HG03108 (cell line): ENCODE measurements at regions not wholly inside any gene's neighbourhood (a gene's known extent, or its start where the extent isn't known, plus 50 kb on each side); places are given as distances from the start of the nearest gene placed in this dataset.
"Not testable (repeated sequence)": the region's sequence is repeated elsewhere in the genome, so short reads cannot be mapped to it uniquely, and the experiment has no call there.

Experiments
- ATAC-seq: cut with Tn5 transposase; IDR thresholded peaks from one replicate; pipeline ENCODE4 v1.9.1; 2021; ENCODE audit warnings: moderate library complexity; ENCODE audit not compliant: unreplicated experiment

- ATAC-seq: no peak
Measured at GRCh38 chr4:100657187-100657586, 139.4 kb upstream of the EMCN start.

- ATAC-seq: no peak
Measured at GRCh38 chr4:100651499-100652175, 133.8 kb upstream of the EMCN start.

DNA sequence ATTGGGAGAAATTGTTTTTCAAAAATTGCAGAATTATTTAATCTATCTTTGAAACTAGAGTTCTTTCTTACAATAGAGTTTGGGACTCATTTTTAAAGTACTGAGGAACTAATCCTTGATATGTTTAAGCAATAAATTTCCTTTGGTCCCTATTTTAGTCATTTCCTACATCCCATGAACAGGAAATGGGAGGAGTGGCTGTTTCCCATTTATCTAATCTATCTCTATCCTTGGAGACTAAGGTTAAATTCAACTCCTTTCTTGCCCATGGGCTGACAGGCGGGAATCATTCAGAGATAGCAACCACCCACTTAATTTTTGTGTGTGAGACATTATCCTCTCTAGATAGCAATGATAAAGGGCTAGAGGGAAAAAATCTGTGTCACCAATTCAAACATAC lies 131.6 kb upstream of the EMCN start:
- no peak for ATAC-seq

- no peak for ATAC-seq
Measured at GRCh38 chr4:100644150-100644549, 126.3 kb upstream of the EMCN start.

DNA sequence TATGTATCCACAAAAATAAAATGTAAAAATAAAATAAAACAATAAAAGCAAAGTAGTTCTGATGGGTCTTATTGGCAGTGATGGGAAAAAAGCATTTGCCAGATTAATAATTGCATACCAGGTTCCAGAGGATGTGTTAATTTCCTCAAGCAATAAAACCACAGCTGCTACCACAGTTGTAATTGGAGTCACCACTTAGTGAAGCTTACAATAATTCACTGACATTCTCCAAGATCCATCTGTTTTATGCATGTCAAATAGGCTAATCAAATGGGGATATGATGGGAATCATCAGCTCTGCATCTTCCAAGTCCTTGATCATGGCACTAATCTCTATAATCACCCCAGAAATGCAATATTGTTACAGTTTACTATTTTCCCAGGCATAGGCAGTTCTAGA lies 123.5 kb upstream of the EMCN start:
- ATAC-seq: no peak

GRCh38 chr4:100635899-100636298 lies 118.1 kb upstream of the EMCN start:
- ATAC-seq: no peak

DNA sequence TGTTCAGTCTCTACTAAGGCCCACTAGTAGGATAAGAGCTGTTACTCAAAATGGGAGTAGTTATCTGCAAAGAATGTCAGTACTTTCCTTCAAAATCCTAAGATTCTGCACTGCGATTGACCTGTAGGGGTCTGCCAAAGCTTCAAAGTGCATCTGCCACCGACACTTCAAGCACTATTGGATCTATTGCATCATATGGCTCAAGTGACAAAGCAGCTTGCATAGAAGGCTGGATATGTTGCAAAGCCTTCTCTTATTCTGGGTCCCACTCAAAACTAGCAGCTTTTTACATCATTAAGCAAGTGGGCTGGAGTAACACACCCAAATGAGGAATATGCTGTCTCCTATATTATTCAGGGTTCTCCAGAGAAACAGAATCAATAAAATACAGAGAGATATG lies 115.4 kb upstream of the EMCN start:
- no peak for ATAC-seq

- no peak for ATAC-seq
Measured at GRCh38 chr4:100632163-100632562, 114.3 kb upstream of the EMCN start.

- ATAC-seq: no peak
Measured at GRCh38 chr4:100631281-100631968, 113.6 kb upstream of the EMCN start.

- no peak for ATAC-seq
Measured at GRCh38 chr4:100630341-100630740, 112.5 kb upstream of the EMCN start.

DNA sequence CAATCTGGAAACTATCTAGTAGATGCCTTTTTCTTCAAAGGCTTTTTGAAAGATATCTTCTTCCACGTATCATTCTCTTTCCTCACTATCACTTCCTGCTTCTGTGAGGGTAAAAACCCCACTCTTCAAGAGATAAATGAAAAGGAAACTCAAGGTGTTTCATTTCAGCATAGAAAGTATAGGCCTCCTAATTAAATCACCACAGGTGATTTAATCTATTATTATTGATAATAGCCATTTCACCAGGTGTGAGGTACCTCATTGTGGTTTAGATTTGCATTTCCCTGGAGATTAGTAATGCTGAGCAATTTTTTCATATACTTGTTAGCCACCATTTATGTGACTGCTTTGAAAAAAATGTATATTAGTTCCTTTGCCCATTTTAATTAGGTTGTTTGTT lies 92.0 kb upstream of the EMCN start:
- no peak for ATAC-seq

DNA sequence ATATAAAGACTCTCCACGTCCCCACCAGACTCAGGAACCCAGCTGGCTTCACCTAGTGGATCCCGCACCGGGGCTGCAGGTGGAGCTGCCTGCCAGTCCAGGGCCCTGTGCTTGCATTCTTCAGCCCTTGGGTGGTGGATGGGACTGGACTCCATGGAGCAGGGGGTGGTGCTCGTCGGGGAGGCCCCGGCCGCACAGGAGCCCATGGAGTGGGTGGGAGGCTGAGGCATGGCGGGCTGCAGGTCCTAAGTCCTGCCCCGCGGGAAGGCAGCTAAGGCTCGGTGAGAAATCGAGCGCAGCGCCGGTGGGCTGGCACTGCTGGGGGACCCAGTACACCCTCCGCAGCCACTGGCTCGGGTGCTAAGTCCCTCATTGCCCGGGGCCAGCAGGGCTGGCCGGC lies 90.8 kb upstream of the EMCN start:
- ATAC-seq: not testable (repeated sequence)

DNA sequence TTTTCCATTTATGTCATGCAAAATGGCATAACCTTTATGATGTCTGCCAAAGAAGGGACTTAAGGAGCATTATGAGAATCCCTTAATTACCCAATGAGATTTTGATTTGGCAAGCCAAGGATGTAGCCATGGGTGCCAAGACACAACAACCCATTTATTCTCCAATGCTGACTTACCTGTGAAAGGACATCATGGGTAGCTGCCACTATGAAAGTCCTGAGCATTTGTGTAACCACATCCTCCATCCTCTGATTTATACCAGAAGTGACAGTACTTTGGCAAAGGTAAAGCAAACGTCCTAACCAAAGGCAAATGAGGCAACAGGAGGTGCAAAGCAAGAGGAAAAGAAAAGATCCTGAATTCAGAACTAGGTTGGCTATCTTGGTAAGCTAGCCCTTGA lies 87.3 kb upstream of the EMCN start:
- no peak for ATAC-seq

GRCh38 chr4:100593935-100594334 lies 76.1 kb upstream of the EMCN start:
- no peak for ATAC-seq

DNA sequence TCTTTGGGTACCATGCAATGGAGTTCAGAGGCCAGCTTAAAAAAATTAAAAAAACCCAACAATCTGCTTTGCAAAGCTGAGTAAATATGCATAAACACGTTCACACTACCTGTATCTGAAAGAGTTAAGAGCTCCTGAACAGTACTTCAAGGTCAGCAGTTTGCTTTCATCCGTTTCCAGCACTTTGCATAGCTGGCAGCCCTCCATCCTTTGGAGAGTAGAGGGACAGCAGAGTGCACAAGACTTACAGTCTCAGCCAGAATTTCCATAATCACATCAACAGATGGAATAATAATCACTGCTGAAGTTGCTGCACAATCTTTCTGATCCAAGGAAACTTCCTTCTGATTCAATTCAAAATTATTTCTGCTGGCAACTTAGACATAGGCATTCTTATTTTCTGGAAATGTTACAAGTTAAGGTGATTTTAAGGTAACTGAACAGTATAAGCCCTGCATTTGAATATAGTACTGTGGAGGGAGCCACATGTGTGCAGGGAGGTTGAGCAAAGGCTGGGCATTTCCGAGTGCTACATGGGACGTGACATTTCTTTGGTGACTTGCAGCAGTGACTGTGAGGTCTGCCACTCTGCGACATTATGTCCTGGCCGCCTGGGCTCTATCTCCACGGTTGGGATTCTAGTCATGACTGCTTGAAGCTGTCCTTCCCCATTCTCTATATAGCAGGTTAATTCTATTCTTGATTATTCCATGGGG lies 73.5 kb upstream of the EMCN start:
- no peak for ATAC-seq

DNA sequence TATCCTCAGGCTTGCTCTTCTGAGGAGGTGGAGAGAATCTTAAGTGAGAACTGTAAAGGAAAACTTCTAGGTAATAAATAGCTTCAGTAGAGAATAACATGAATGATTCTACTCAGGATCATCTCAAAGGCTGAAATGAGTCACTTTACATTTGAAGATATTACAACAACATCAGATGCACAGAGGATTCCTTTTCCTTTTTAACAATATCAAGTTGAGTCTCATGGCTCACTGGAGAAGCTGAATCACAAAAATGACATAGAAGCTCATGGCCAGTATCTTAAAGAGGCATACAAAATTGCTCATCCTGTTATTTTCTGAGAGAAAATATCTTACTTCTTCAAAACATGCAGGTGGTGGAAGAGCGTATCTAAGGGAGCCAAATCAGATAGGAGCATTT lies 72.5 kb upstream of the EMCN start:
- ATAC-seq: no peak

- ATAC-seq: no peak
Measured at GRCh38 chr4:100588076-100588475, 70.3 kb upstream of the EMCN start.

- no peak for ATAC-seq
Measured at GRCh38 chr4:100582146-100582545, 64.3 kb upstream of the EMCN start.

GRCh38 chr4:100581337-100581736 lies 63.5 kb upstream of the EMCN start:
- ATAC-seq: no peak

DNA sequence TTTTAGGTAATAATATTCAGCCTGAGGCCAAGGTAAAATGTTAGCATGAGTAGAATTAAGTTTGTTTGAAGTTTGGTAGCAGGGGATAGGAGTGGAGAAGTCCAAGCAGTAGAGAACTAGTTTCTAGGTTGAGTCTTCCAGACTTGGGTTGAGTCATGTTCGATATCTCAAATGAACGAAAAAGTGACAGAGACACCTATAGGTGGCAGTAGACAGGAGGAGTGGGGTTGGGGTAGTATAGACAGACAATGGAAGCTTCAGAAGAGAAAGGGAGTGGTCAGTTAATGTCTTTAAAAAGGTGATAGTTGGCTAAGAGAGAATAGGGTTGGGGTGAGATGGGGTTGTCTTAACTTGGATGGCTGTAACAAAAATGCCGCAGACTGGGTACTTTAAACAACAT lies 58.7 kb upstream of the EMCN start:
- ATAC-seq: no peak

DNA sequence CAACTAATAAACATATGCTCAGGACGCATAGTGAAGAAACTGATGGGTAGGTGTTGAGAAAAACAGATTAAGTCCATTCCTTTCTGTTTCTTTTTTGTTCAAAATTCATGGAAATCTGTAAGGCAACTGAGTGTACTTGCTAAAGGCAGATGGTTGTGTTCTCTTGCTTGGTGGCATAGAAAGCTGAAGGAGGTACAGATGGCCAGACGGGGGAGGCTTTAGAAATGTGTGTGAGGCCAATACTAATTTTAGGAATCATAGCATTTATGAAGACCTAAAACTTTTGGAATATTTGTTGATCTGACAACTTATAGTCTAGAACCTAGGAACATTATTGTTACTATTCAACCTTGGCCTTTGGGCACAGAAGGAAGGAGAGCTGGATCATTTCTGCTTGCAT lies 56.8 kb upstream of the EMCN start:
- no peak for ATAC-seq

DNA sequence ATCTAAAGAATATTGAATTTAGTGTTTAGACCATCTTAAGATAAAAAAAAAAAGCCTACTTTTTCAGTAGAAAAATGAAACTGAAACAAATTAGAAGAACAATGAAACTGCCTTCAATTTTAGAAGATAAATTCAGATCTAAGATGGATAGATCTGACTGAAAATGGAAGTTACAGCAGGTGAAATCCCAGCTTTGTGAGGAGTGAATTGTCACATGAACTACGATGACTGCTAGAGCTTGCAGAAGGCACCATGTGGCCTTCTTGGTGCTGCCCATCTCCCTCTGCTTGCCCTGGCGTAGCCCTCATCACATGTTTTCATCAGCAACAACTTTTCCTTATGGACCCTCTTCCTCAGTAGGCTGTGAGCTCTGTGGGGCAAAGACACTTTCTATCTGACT lies 51.4 kb upstream of the EMCN start:
- peak; percentile 46 for ATAC-seq
